ENCODE measurements at regions not wholly inside any gene's neighbourhood (a gene's known extent, or its start where the extent isn't known, plus 50 kb on each side); places are given as distances from the start of the nearest gene placed in this dataset.
A peak's percentile ranks its signal among the peaks of the same experiment; 100 is the strongest.

- DNase-seq (ENCODE audit: low spot score), result no peak
Observed at GRCh38 chr16:35391328-35391727, 1931.9 kb downstream of the TP53TG3F start.

- no peak for DNase-seq (ENCODE audit: low spot score)
Observed at GRCh38 chr16:35398180-35398579, 1938.8 kb downstream of the TP53TG3F start.

- no peak for DNase-seq (ENCODE audit: low spot score)
Observed at GRCh38 chr16:35399133-35399532, 1939.7 kb downstream of the TP53TG3F start.

- no peak for DNase-seq (ENCODE audit: low spot score)
Observed at GRCh38 chr16:35404273-35404672, 1944.9 kb downstream of the TP53TG3F start.

GRCh38 chr16:35405526-35405925 lies 1946.1 kb downstream of the TP53TG3F start:
- no peak for DNase-seq (ENCODE audit: low spot score)

GRCh38 chr16:35409503-35409902 lies 1950.1 kb downstream of the TP53TG3F start:
- DNase-seq (ENCODE audit: low spot score), result no peak

GRCh38 chr16:35410438-35410837 lies 1951.0 kb downstream of the TP53TG3F start:
- DNase-seq (ENCODE audit: low spot score), result no peak

GRCh38 chr16:35411156-35411555 lies 1951.7 kb downstream of the TP53TG3F start:
- DNase-seq (ENCODE audit: low spot score), result no peak

GRCh38 chr16:35414139-35414538 lies 1954.7 kb downstream of the TP53TG3F start:
- DNase-seq (ENCODE audit: low spot score), result no peak

- DNase-seq (ENCODE audit: low spot score), result no peak
Observed at GRCh38 chr16:35414563-35414962, 1955.2 kb downstream of the TP53TG3F start.

- no peak for DNase-seq (ENCODE audit: low spot score)
Observed at GRCh38 chr16:35425270-35425669, 1965.9 kb downstream of the TP53TG3F start.

GRCh38 chr16:35431829-35432663 lies 1972.6 kb downstream of the TP53TG3F start:
- no peak for DNase-seq (ENCODE audit: low spot score)

GRCh38 chr16:35440875-35441274 lies 1981.5 kb downstream of the TP53TG3F start:
- DNase-seq (ENCODE audit: low spot score), result no peak

GRCh38 chr16:35447010-35447558 lies 1987.7 kb downstream of the TP53TG3F start:
- no peak for DNase-seq (ENCODE audit: low spot score)

- DNase-seq (ENCODE audit: low spot score), result no peak
Observed at GRCh38 chr16:35449663-35450062, 1990.3 kb downstream of the TP53TG3F start.

GRCh38 chr16:35450648-35451047 lies 1991.2 kb downstream of the TP53TG3F start:
- DNase-seq (ENCODE audit: low spot score), result no peak

- DNase-seq (ENCODE audit: low spot score), result no peak
Observed at GRCh38 chr16:35452471-35452870, 1993.1 kb downstream of the TP53TG3F start.

GRCh38 chr16:35463358-35463757 lies 2003.9 kb downstream of the TP53TG3F start:
- DNase-seq (ENCODE audit: low spot score), result no peak

GRCh38 chr16:35480361-35480760 lies 2020.9 kb downstream of the TP53TG3F start:
- DNase-seq (ENCODE audit: low spot score), result no peak

- no peak for DNase-seq (ENCODE audit: low spot score)
Observed at GRCh38 chr16:35480988-35481387, 2021.6 kb downstream of the TP53TG3F start.

- DNase-seq (ENCODE audit: low spot score), result no peak
Observed at GRCh38 chr16:35485915-35486314, 2026.5 kb downstream of the TP53TG3F start.

- peak; percentile 29 for DNase-seq (ENCODE audit: low spot score)
Observed at GRCh38 chr16:35492225-35492624, 2032.8 kb downstream of the TP53TG3F start.

- no peak for DNase-seq (ENCODE audit: low spot score)
Observed at GRCh38 chr16:35497399-35497798, 2038.0 kb downstream of the TP53TG3F start.
